ENCODE measurements at regions not wholly inside any gene's neighbourhood (a gene's known extent, or its start where the extent isn't known, plus 50 kb on each side); places are given as distances from the start of the nearest gene placed in this dataset.

DNA sequence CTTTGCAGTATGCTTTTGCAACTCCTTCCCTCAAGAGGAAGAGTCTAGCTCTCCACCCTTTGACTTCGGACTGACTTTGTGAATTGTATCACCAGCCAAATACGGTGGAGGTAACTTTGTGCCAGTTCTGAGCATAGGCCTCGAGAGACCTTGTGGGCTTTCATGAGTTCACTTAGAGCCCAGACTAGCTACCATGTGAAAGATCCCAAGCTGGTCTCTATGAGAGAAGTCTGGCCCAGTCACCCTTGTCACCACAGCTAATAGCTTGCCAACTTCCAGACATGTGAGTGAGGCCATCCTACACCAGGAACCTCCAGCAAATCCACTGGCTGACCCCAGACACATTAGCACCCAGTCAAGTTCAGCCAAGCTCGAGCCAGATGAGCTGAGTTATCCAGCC is 72.2 kb upstream of the EXOC4 start:
- TF ChIP-seq, protein P1, sequence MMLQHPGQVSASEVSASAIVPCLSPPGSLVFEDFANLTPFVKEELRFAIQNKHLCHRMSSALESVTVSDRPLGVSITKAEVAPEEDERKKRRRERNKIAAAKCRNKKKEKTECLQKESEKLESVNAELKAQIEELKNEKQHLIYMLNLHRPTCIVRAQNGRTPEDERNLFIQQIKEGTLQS (CRISPR knock-in tag; IDR thresholded peaks at IDR 0.05) = no peak
- no peak for TF ChIP-seq BRCA1 (CRISPR knock-in tag; IDR thresholded peaks at IDR 0.05)

Data from HepG2 (cell line).